Germinal center (tissue), 1 donor: ENCODE measurements at regions not wholly inside any gene's neighbourhood (a gene's known extent, or its start where the extent isn't known, plus 50 kb on each side); places are given as distances from the start of the nearest gene placed in this dataset.
"Not testable (repeated sequence)": the region's sequence is repeated elsewhere in the genome, so short reads cannot be mapped to it uniquely, and the experiment has no call there.

Experiments used
- DNase-seq: peaks from one replicate; pipeline ENCODE4 v3.0.0; 2012; ENCODE audit warnings: mixed read lengths, low spot score

DNA sequence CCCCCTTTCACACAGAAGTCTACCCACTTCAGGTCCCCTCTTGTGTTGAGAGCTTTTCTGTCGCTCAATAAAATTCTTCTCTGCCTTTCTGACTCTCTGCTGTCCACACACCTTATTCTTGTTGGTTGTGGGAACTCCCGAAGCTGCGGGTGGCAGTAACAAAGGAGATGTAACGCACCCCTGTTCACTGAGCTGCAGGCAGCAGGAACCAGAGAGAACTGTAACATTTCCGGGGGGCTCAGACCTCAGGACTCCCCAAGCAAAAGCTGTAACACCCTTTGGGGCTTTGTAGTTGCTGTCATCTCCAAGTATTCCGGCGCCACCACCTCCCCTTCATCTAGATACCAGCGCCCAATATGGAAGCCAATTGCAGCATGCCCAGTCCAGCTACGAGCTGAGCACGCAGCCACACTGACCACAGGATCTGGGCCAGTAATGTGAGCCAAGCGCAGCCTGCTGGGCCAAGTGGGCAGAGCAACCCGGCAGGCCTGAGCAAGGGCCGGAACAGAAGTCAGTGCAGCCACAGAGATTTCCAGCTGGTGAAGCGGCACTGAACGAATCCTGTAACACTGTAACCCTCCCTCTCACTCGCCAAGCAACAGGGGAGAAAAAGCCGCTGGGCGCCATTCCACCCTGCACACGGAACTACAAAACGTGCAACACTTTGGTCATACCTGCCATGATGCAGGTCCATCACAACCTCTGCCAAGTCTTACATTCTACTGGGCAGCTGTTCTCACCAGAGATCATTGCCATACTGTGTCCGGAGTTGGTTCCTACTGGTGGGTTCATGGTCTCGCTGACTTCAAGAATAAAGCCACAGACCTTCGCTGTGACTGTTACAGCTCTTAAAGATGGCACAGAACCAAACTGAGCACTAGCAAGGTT, 194.3 kb downstream of the SPATA31A6 start:
- not testable (repeated sequence) for DNase-seq

GRCh38 chr9:42378418-42378815, 195.0 kb downstream of the SPATA31A6 start:
- no peak for DNase-seq

DNA sequence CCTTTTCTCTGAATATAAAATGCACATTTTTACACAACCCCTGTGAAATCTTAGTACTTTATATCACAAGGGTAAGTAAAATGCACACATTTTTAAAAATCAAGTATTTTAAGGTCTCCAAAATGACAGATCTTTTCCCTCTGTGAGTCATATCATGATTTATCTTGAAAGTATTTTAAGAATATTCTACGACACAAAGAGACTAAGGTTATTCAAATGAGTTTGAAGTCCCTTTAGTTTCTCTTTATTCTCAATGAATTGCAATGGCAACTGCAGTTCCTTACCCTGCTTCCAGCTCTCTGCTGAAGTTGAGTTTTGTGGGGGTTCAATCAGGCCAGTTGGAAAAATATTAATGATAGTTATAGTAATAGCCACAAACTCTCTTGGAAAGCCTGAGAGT, 196.1 kb downstream of the SPATA31A6 start:
- not testable (repeated sequence) for DNase-seq

DNA sequence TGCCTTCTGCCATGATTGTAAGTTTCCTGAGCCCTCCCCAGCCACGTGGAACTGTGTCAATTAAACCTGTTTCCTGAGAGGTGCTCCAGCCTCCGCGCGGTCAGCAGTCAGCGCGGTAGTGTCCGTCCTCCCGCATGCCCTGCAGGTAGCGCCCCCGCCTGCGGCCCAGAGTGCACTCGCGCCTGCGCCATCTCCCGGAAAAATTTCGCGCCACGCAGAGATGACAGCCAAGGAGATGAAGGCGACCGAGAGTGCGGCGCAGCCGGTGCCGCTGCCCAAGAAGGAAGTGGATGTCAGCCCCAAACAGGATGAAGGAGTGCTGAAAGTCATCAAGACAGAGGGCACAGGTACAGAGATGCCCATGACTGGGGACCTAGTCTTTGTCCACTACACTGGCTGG, 201.1 kb downstream of the SPATA31A6 start:
- DNase-seq = not testable (repeated sequence)

GRCh38 chr9:42385574-42386120, 202.2 kb downstream of the SPATA31A6 start:
- DNase-seq = not testable (repeated sequence)

- peak; percentile 8 for DNase-seq
Observed at GRCh38 chr9:42386477-42386876, 203.0 kb downstream of the SPATA31A6 start.

DNA sequence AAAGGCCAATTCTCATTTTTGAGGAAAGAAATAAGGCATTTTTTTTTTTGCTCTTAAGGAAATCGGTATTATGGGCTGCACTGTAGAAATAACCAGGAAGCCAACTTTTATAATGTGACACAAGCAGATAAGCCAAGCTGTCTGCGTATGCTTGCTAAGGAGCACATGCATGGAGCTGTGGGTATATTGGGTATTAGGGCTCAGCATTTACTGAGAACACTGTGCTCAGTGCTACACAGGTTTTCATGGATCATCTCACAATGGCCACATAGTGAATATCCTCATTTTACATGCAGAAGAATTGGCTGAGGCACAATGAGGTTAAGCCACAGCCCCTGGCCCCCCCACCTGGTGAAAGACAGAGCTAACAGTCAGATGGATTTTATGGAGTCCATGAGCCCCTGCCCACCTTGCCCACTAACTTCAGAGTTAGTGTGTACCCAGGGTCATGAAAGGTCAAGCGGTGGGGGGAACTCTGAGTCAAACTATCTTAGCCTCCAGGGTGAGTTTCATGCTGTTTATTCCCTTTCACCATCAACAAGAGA, 204.8 kb downstream of the SPATA31A6 start:
- DNase-seq = peak; percentile 8

GRCh38 chr9:42388846-42389245, 205.4 kb downstream of the SPATA31A6 start:
- DNase-seq = no peak

DNA sequence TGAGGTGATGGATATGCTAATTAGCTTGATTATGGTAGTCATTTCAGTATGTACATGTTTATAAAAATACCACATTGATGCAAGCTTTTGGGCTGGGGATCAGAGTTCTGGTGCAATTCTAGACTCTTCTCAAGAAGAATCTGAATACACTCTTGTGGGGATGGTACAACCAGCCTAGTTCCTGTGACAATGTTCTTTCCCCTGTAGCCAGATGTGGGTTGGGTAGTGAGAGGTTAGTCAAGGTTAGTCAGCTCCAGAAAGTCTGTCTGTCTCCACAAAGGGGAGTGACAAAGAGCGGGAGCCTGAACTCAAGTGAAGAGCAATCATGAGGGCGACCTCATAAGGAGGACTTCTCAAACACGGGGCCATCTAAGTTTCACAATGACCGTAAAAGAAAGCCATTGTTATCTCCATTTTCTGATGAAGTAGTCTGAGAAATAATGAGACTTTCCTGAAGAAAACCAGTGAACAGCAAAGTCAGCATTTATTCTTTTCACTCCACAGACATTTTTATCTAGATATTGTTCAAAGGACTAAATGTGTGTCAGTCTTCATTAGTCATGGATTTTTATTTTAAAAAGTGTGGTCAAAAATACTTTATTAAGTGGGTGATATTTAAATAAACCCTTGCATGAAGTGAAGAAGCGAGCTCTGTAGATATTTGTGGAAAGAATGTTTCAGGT, 209.5 kb downstream of the SPATA31A6 start:
- not testable (repeated sequence) for DNase-seq

DNA sequence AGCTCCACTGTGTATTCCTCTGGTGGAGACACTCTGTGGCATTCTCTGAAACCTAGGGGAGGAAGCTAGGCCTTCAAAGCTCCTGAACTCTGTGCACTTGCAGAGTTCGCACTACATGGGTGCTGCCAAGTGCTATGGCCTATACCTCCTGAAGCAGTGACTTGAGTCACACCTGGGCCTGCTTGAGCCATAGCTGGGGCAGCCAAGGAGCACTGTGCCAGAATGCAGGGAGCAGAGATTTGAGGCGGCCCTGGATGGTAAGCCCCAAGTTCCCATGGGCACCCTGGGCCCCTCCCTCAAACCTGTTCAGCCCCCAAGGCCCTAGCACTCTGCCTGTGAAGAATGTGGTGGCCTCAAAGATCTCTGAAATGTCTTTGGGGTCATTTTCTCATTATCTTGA, 212.9 kb downstream of the SPATA31A6 start:
- no peak for DNase-seq

DNA sequence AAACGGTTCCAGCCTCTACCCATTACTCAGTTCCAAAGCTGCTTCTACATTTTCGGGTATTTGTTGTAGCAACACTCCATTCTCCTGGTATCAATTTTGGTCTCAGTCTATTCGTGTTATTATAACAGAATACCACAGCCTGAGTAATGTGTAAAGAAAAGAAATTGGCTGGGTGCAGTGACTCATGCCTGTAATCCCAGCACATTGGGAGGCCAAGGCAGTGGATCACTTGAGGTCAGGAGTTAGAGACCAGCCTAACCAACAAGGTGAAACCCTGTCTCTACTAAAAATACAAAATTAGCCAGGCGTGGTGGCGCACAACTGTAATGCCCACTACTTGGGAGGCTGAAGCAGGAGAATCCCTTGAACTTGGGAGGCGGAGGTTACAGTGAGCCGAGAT, 213.9 kb downstream of the SPATA31A6 start:
- DNase-seq = not testable (repeated sequence)

GRCh38 chr9:42402919-42403318, 219.5 kb downstream of the SPATA31A6 start:
- not testable (repeated sequence) for DNase-seq

- not testable (repeated sequence) for DNase-seq
Observed at GRCh38 chr9:42409581-42409980, 226.1 kb downstream of the SPATA31A6 start.

DNA sequence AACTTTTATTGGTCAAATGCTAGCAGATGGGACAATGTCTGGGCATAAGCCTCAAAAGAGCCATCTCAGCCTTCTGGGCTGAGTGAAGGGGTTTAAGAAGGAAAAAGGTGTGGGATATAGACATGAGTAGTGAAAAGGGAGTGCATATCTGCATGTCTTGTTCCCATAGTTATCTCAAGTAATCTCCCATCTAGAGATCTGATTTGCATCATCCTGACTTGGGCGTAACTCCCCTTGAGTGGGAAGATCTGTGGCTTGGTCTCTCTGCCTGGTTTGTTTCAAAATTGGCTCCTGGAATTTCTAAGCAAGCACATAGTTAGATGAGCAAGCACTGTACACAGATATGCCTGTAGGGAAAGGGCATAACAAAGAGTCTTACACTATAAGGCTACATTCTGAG, 228.9 kb downstream of the SPATA31A6 start:
- not testable (repeated sequence) for DNase-seq

DNA sequence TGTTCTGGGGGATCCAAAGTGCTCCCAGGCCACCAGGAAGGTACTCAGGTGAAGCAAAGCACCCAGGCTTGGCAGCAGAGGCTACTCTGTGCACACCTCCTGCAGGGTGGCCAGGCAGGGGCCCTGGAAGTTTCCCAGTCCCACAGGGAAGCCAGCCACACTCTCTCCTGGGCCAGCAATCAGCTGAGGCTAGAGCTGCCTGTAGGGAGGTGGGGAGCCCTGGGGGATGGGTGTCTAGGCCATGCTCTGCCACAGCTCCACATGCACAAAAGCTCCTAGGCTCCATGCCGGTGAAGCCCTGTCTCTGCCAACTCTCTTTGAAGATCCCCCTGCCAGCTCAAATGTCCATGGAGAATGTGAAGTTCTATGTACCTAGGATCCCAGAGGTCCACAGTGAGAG, 231.4 kb downstream of the SPATA31A6 start:
- DNase-seq = not testable (repeated sequence)

GRCh38 chr9:42419652-42420051, 236.2 kb downstream of the SPATA31A6 start:
- not testable (repeated sequence) for DNase-seq

GRCh38 chr9:42420324-42420723, 236.9 kb downstream of the SPATA31A6 start:
- not testable (repeated sequence) for DNase-seq

DNA sequence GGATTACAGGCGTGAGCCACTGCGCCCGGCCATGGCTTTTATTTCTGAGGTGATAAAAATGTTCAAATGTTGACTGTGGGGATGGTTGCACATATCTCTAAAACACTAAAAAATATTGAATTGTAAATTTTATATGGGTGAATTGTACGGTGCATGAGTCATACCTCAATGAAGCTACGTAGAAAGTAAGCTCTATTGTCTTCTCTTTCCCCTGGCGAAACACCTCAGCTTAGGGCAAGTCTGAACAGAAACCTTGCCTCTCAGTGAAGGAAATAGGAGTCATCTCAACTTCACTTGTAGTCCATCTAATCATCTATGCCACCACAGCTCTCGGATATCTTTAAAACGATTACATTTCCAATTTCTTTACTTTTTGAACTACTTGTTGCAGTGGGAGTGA, 238.2 kb downstream of the SPATA31A6 start:
- DNase-seq = not testable (repeated sequence)

GRCh38 chr9:42430674-42431615, 247.5 kb downstream of the SPATA31A6 start:
- DNase-seq = not testable (repeated sequence)

DNA sequence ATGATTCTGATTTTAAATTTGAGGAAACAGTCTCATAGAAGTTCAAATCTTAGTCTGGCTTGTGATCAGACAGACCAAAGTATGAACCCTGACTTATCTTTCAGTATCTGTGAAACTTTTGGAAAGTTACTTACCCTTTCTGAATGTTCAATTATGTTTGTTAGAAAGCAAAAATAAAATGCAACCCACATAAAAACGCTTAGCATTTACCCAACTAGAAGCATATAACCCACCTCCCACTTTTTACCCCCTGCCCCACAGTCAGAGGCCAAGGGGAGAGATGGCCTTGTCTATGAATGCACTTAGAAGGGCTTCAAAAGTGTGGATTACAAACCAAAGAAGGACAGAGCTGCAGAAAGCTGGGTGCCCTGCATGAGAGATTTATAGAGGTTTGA, 248.2 kb downstream of the SPATA31A6 start:
- DNase-seq = not testable (repeated sequence)
